ENCODE measurements at regions not wholly inside any gene's neighbourhood (a gene's known extent, or its start where the extent isn't known, plus 50 kb on each side); places are given as distances from the start of the nearest gene placed in this dataset.

GRCh38 chr19:29336425-29336824, 123.5 kb upstream of the UQCRFS1 start:
- Histone ChIP-seq H3K4me1 (ENCODE audit: low read length) (no peaks in the 10 kb centered on the region), H3K79me2 (ENCODE audit: low read length) (no peaks in the 10 kb centered on the region), H3K9me3 (ENCODE audit: insufficient read depth, low read length) (no peaks in the 10 kb centered on the region), H3K36me3 (replicated peaks; ENCODE audit: low read depth, low read length) (no peaks in the 10 kb centered on the region), H3K4me3 (ENCODE audit: low read length) (no peak overlapping the region), H4K20me1 (ENCODE audit: insufficient read depth, low read length) (no peaks in the 10 kb centered on the region), H2AFZ (ENCODE audit: low read depth, low read length) (no peak overlapping the region), H3K9ac (ENCODE audit: low read length) (no peak overlapping the region), H3K4me2 (ENCODE audit: low read length) (no peak overlapping the region), H3K27ac (ENCODE audit: low read length) (no peak overlapping the region), H3K27me3 (ENCODE audit: low read depth, low read length) (no peaks in the 10 kb centered on the region)
- TF ChIP-seq EZH2phosphoT487 (IDR thresholded peaks at IDR 0.05; ENCODE audit: low read depth) (no peak), CTCF (IDR thresholded peaks at IDR 0.05; ENCODE audit: low read depth, low read length) (no peak)

- Histone ChIP-seq H3K4me2 (ENCODE audit: low read length) (no peak overlapping the region), H3K9me3 (ENCODE audit: insufficient read depth, low read length) (no peaks in the 10 kb centered on the region), H4K20me1 (ENCODE audit: insufficient read depth, low read length) (no peaks in the 10 kb centered on the region), H3K4me1 (ENCODE audit: low read length) (no peaks in the 10 kb centered on the region), H3K4me3 (ENCODE audit: low read length) (no peak overlapping the region), H3K36me3 (replicated peaks; ENCODE audit: low read depth, low read length) (no peaks in the 10 kb centered on the region), H3K79me2 (ENCODE audit: low read length) (no peaks in the 10 kb centered on the region), H3K27ac (ENCODE audit: low read length) (no peak overlapping the region), H3K27me3 (ENCODE audit: low read depth, low read length) (no peaks in the 10 kb centered on the region), H2AFZ (ENCODE audit: low read depth, low read length) (no peak overlapping the region), H3K9ac (ENCODE audit: low read length) (no peak overlapping the region)
- no peak for TF ChIP-seq CTCF (IDR thresholded peaks at IDR 0.05; ENCODE audit: low read depth, low read length)
- no peak for TF ChIP-seq EZH2phosphoT487 (IDR thresholded peaks at IDR 0.05; ENCODE audit: low read depth)
Observed at GRCh38 chr19:29337029-29337428, 124.1 kb upstream of the UQCRFS1 start.

- Histone ChIP-seq H3K79me2 (ENCODE audit: low read length) (no peaks in the 10 kb centered on the region), H4K20me1 (ENCODE audit: insufficient read depth, low read length) (no peaks in the 10 kb centered on the region), H2AFZ (ENCODE audit: low read depth, low read length) (no peak overlapping the region), H3K27me3 (ENCODE audit: low read depth, low read length) (no peaks in the 10 kb centered on the region), H3K36me3 (replicated peaks; ENCODE audit: low read depth, low read length) (no peaks in the 10 kb centered on the region), H3K4me1 (ENCODE audit: low read length) (no peaks in the 10 kb centered on the region), H3K4me3 (ENCODE audit: low read length) (no peak overlapping the region), H3K27ac (ENCODE audit: low read length) (no peak overlapping the region), H3K9me3 (ENCODE audit: insufficient read depth, low read length) (no peaks in the 10 kb centered on the region), H3K4me2 (ENCODE audit: low read length) (no peak overlapping the region), H3K9ac (ENCODE audit: low read length) (no peak overlapping the region)
- TF ChIP-seq CTCF (IDR thresholded peaks at IDR 0.05; ENCODE audit: low read depth, low read length) (no peak), EZH2phosphoT487 (IDR thresholded peaks at IDR 0.05; ENCODE audit: low read depth) (no peak)
Observed at GRCh38 chr19:29338480-29338879, 125.5 kb upstream of the UQCRFS1 start.

- TF ChIP-seq EZH2phosphoT487 (IDR thresholded peaks at IDR 0.05; ENCODE audit: low read depth) (no peak), CTCF (IDR thresholded peaks at IDR 0.05; ENCODE audit: low read depth, low read length) (no peak)
- Histone ChIP-seq H3K4me3 (ENCODE audit: low read length) (no peak overlapping the region), H2AFZ (ENCODE audit: low read depth, low read length) (no peak overlapping the region), H3K27me3 (ENCODE audit: low read depth, low read length) (no peaks in the 10 kb centered on the region), H3K4me1 (ENCODE audit: low read length) (no peaks in the 10 kb centered on the region), H3K9ac (ENCODE audit: low read length) (no peak overlapping the region), H3K36me3 (replicated peaks; ENCODE audit: low read depth, low read length) (no peaks in the 10 kb centered on the region), H3K79me2 (ENCODE audit: low read length) (no peaks in the 10 kb centered on the region), H4K20me1 (ENCODE audit: insufficient read depth, low read length) (no peaks in the 10 kb centered on the region), H3K4me2 (ENCODE audit: low read length) (no peak overlapping the region), H3K27ac (ENCODE audit: low read length) (no peak overlapping the region), H3K9me3 (ENCODE audit: insufficient read depth, low read length) (peaks cover 7% of the 10 kb centered on the region; the same call in 1 of the 2 replicates)
Observed at GRCh38 chr19:29342721-29343120, 129.8 kb upstream of the UQCRFS1 start.
